NB4 (cell line): ENCODE measurements at regions not wholly inside any gene's neighbourhood (a gene's known extent, or its start where the extent isn't known, plus 50 kb on each side); places are given as distances from the start of the nearest gene placed in this dataset.

Experiments
- DNase-seq: peaks from one replicate; pipeline ENCODE4 v3.0.0; 2010; ENCODE audit warnings: low read depth
- H3K4me3 ChIP-seq: one replicate; pipeline ENCODE4 v1.5.1; 2011; ENCODE audit warnings: mild to moderate bottlenecking, low read depth, low read length, moderate library complexity
- CTCF ChIP-seq: IDR thresholded peaks from one replicate; pipeline ENCODE4 v1.5.1; 2012; ENCODE audit warnings: low read depth, low read length
- MYC ChIP-seq: IDR thresholded peaks from 2 replicates; pipeline ENCODE4 v1.6.1; 2011; ENCODE audit warnings: low read depth, low read length
- POLR2A ChIP-seq: IDR thresholded peaks from 2 replicates; pipeline ENCODE4 v1.6.1; 2011; ENCODE audit warnings: mild to moderate bottlenecking; ENCODE audit not compliant: insufficient read length; ENCODE audit errors: extremely low read depth
- TF ChIP-seq, protein P1 (sequence below): IDR thresholded peaks from 2 replicates; pipeline ENCODE4 v1.6.1; 2011; ENCODE audit warnings: low read depth, low read length

DNA sequence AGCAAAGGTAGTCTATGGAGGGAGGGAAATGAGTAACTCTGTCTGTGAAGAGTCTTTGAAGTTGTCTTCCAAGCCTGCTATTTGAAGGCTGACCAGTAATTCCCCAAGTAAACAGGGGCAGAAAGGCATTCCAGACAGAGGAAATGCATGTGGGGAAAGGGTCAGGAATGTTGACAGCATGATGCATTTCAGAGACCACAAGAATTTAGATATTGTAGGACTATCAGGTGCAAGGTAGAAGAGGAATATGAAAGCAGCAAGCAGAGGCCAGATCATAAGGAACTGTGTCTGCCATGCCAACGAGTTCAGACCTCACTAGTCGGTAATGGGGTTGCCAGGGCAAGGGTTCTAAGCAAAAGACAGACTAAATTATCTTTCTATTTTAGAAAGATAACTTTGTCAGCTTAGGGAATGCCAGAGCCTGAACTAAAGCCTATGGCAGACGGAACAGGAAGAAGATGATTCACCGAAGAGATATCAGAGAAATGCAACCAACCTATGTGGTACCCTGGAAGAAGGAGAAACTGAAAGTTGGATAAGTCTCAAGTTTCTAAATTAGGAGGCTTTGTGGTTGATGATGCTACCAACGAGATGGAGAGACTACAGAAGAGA, 327.0 kb upstream of the RORA start:
- TF ChIP-seq, protein P1, sequence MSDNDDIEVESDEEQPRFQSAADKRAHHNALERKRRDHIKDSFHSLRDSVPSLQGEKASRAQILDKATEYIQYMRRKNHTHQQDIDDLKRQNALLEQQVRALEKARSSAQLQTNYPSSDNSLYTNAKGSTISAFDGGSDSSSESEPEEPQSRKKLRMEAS, result no peak
- TF ChIP-seq MYC (no peak), CTCF (no peak), POLR2A (no peak)
- no peak for DNase-seq
- no peak overlapping the region for H3K4me3 ChIP-seq

DNA sequence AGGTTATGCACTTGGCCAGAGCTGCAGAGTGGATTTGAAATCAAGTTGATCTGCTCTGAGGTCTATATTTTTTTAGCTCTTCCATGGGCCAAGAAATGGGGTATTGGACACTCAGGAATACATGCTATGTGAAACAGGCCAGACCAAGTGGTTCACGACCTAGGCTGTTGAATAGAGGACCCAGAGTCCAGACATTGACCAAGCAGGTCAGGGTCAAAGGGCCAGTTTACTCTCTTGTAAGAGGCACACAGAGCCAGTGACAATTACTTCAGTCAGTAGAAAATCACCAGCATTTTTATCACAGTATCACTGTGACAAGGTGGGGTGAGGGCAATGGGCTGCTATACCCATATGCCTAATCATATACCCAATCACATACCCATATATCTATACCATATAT, 320.6 kb upstream of the RORA start:
- no peak overlapping the region for H3K4me3 ChIP-seq
- no peak for DNase-seq
- no peak for TF ChIP-seq POLR2A
- TF ChIP-seq, protein P1, result no peak
- TF ChIP-seq CTCF, result no peak
- no peak for TF ChIP-seq MYC

GRCh38 chr15:61545763-61546162, 316.7 kb upstream of the RORA start:
- TF ChIP-seq POLR2A, result no peak
- TF ChIP-seq MYC, result no peak
- TF ChIP-seq, protein P1, result no peak
- no peak for TF ChIP-seq CTCF
- no peak for DNase-seq
- no peak overlapping the region for H3K4me3 ChIP-seq

- H3K4me3 ChIP-seq, result no peak overlapping the region
- DNase-seq, result no peak
- no peak for TF ChIP-seq POLR2A
- no peak for TF ChIP-seq CTCF
- no peak for TF ChIP-seq MYC
- TF ChIP-seq, protein P1, result no peak
These were observed 312.4 kb upstream of the RORA start for GRCh38 chr15:61541516-61541915.

GRCh38 chr15:61537337-61537736, 308.2 kb upstream of the RORA start:
- no peak overlapping the region for H3K4me3 ChIP-seq
- DNase-seq, result no peak
- no peak for TF ChIP-seq CTCF
- TF ChIP-seq, protein P1, result no peak
- no peak for TF ChIP-seq MYC
- TF ChIP-seq POLR2A, result no peak

GRCh38 chr15:61534986-61535385, 305.9 kb upstream of the RORA start:
- H3K4me3 ChIP-seq, result no peak overlapping the region
- DNase-seq, result no peak
- TF ChIP-seq, protein P1, result no peak
- no peak for TF ChIP-seq POLR2A
- no peak for TF ChIP-seq MYC
- TF ChIP-seq CTCF, result no peak
